Breast epithelium (tissue), 3 donors: ENCODE measurements at regions not wholly inside any gene's neighbourhood (a gene's known extent, or its start where the extent isn't known, plus 50 kb on each side); places are given as distances from the start of the nearest gene placed in this dataset.

Experiments used
- CTCF ChIP-seq, 3 donors: fragments of 450-650 bp; IDR thresholded peaks; one replicate each; pipeline ENCODE4 v1.5.1; 2016 to 2017; ENCODE audit warnings: antibody characterized with exemption in 3 of 3, mild to moderate bottlenecking in 3 of 3, moderate library complexity in 3 of 3
- POLR2A ChIP-seq: fragments of 450-650 bp; IDR thresholded peaks from one replicate; pipeline ENCODE4 v1.6.1; 2016; ENCODE audit warnings: antibody characterized with exemption, mild to moderate bottlenecking, moderate library complexity
- POLR2AphosphoS5 ChIP-seq, 3 donors: sonication (generic); formaldehyde crosslinking; IDR thresholded peaks; one replicate each; pipeline ENCODE4 v1.6.1; 2017; ENCODE audit warnings: antibody characterized with exemption in 3 of 3

DNA sequence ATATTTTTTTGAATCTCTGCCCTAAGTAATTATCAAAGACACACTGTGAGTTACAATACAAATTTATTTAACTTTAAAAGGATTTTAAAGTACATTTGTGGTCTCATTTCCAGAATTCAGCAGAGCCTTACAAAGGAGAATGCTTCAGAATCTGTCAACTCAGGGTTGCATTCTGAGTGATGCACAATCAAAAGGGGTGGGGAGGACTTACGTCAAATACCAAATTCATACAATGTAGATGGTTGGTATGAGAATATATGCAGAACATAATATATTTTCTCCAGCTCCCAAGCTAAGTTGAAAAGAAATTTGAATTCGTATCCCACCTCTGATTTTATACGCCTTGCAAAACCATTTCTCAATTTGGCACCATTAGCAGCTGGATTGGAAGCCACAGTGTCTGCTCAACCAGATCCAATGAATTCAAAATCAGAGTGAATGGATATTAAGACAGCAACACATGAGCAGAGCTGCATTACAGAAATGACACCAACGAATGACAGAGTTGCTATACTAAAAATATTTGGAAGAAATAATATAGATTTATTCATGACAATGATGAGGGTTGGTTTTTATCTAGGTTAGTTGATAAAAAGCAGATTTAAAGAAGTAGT lies 110.4 kb upstream of the CFAP20DC start:
- TF ChIP-seq CTCF (IDR thresholded peaks at IDR 0.05) = no peak
- TF ChIP-seq POLR2AphosphoS5 (IDR thresholded peaks at IDR 0.05) = no peak
- TF ChIP-seq POLR2A = no peak
